GM12878 (cell line): ENCODE measurements at regions not wholly inside any gene's neighbourhood (a gene's known extent, or its start where the extent isn't known, plus 50 kb on each side); places are given as distances from the start of the nearest gene placed in this dataset.

ENCODE experiments used
- ATAC-seq: fragments of 200-7000 bp; cut with Tn5 transposase; 3 replicates; pipeline ENCODE4 v1.9.1; 2020; ENCODE audit warnings: mild to moderate bottlenecking, moderate library complexity
- BruUV-seq: library from RNA; stranded (reverse); fragments of 400-500 nt; replicated peaks from 2 replicates; lab custom pipeline; 2021; lab: Mats Ljungman, UMichigan
- CTCF ChIA-PET: fragments of 300-600 bp; sonication (Branson Sonifier 250); formaldehyde crosslinking; extraction: SDS; loops from one replicate; lab custom pipeline; 2021; ENCODE audit warnings: inconsistent platforms; lab: Yijun Ruan, JAX
- POLR2A ChIA-PET: fragments of 350-600 bp; formaldehyde crosslinking; extraction: SDS; loops from one replicate; lab custom pipeline; 2021; ENCODE audit warnings: inconsistent platforms; lab: Charles Lee
- RAD21 ChIA-PET: fragments of 300-600 bp; sonication (Branson Sonifier 250); formaldehyde crosslinking; loops from one replicate; lab custom pipeline; 2023; ENCODE audit warnings: antibody characterized with exemption; ENCODE audit not compliant: unreplicated experiment; lab: Charles Lee
- SMC1A ChIA-PET: fragments of 300-600 bp; sonication (Branson Sonifier 250); formaldehyde crosslinking; loops from one replicate; lab custom pipeline; 2023; ENCODE audit not compliant: unreplicated experiment, uncharacterized antibody; lab: Charles Lee
- DNase-seq: peaks from one replicate; pipeline ENCODE4 v3.0.0-alpha.2; 2011; ENCODE audit warnings: low read depth, low spot score
- FAIRE-seq: peaks from 3 replicates; lab custom pipeline; 2011; peaks lifted over from hg19 to GRCh38; lab: Jason Lieb, UNC
- H2AFZ ChIP-seq: 2 replicates; pipeline ENCODE4 v1.6.0; 2011; ENCODE audit warnings: low read depth, low read length, control low read depth; ENCODE audit not compliant: control insufficient read depth
- H3K27ac ChIP-seq: 2 replicates; pipeline ENCODE4 v1.5.1; 2011; ENCODE audit warnings: control low read depth; ENCODE audit not compliant: control insufficient read depth, insufficient read depth
- H3K27me3 ChIP-seq, 2 experiments: replicated peaks in 1 of 2; 2 replicates each; pipeline versions ENCODE4 v1.6.0 to v1.6.1; 2011; ENCODE audit warnings: low read length in 1 of 2; ENCODE audit not compliant: control insufficient read depth in 2 of 2, insufficient read depth in 2 of 2
- H3K36me3 ChIP-seq, 2 experiments: 2 replicates each; pipeline ENCODE4 v1.5.1; 2011; ENCODE audit warnings: low read length in 1 of 2; ENCODE audit not compliant: control insufficient read depth in 2 of 2, insufficient read depth in 2 of 2
- H3K4me1 ChIP-seq: 2 replicates; pipeline ENCODE4 v1.6.1; 2011; ENCODE audit warnings: mild to moderate bottlenecking, low read length, moderate library complexity, mixed read lengths; ENCODE audit not compliant: control insufficient read depth, insufficient read depth
- H3K4me2 ChIP-seq: 2 replicates; pipeline ENCODE4 v1.6.0; 2011; ENCODE audit warnings: control low read depth; ENCODE audit not compliant: control insufficient read depth, insufficient read depth
- H3K4me3 ChIP-seq: fragments of 200-600 bp; sonication (generic); 2 replicates; pipeline ENCODE4 v1.5.1; 2016
- H3K79me2 ChIP-seq: 2 replicates; pipeline ENCODE4 v1.6.0; 2011; ENCODE audit warnings: low read length; ENCODE audit not compliant: control insufficient read depth, insufficient read depth
- H3K9ac ChIP-seq: 2 replicates; pipeline ENCODE4 v1.8.0; 2011; ENCODE audit warnings: low read length, control low read depth, mixed read lengths; ENCODE audit not compliant: control insufficient read depth, insufficient read depth
- H3K9me3 ChIP-seq: replicated peaks from 3 replicates; pipeline ENCODE4 v1.5.1; 2011; ENCODE audit warnings: mild to moderate bottlenecking, low read length; ENCODE audit not compliant: control insufficient read depth, insufficient read depth
- H4K20me1 ChIP-seq: 2 replicates; pipeline ENCODE4 v1.6.0; 2011; ENCODE audit not compliant: control insufficient read depth, insufficient read depth
- MTA2 ChIP-seq: fragments of 450-650 bp; IDR thresholded peaks from 2 replicates; pipeline ENCODE4 v1.6.1; 2016; ENCODE audit warnings: low read depth, mild to moderate bottlenecking, moderate library complexity
- MYB ChIP-seq: fragments of 150-350 bp; IDR thresholded peaks from 2 replicates; pipeline ENCODE4 v1.6.1; 2014; ENCODE audit warnings: mild to moderate bottlenecking, low read depth, low read length, borderline replicate concordance
- NBN ChIP-seq: fragments of 450-650 bp; IDR thresholded peaks from 2 replicates; pipeline ENCODE4 v1.6.1; 2016
- PBX3 ChIP-seq: IDR thresholded peaks from 2 replicates; pipeline ENCODE4 v1.6.1; 2011; ENCODE audit warnings: mild to moderate bottlenecking, low read depth, low read length, moderate library complexity; ENCODE audit not compliant: insufficient replicate concordance
- SUZ12 ChIP-seq: fragments of 200-600 bp; sonication (generic); IDR thresholded peaks from one replicate; pipeline ENCODE4 v1.6.1; 2018; ENCODE audit warnings: antibody characterized with exemption, mild to moderate bottlenecking; ENCODE audit not compliant: unreplicated experiment
- ZBTB40 ChIP-seq: fragments of 450-650 bp; IDR thresholded peaks from 2 replicates; pipeline ENCODE4 v1.6.1; 2016; ENCODE audit warnings: mild to moderate bottlenecking, moderate library complexity, borderline replicate concordance
- WGBS: methylation state at CpG from one replicate; pipeline ENCODE4 v1.1.6; 2016; ENCODE audit warnings: low lambda C conversion rate; ENCODE audit not compliant: insufficient replicate concordance, insufficient coverage; ENCODE audit errors: missing lambda C conversion rate; 5-methylcytosine and 5-hydroxymethylcytosine counted together
- in situ Hi-C: fragments of 300-500 bp; cut with MboI; formaldehyde crosslinking; loops from 9 replicates; pipeline ENCODE4 v1.14.3; 2018; ENCODE audit warnings: mixed read lengths
- intact Hi-C: fragments of 100-400 bp; cut with micrococcal nuclease; formaldehyde crosslinking; loops from one replicate; pipeline ENCODE4 v1.14.2; 2022; ENCODE audit not compliant: unreplicated experiment
- TF ChIP-seq, protein P1 (sequence below): IDR thresholded peaks from 2 replicates; pipeline ENCODE4 v1.6.1; 2012; ENCODE audit warnings: low read length, inconsistent platforms

- no peak for TF ChIP-seq ZBTB40
- TF ChIP-seq SUZ12 = no peak
- TF ChIP-seq MTA2 = no peak
These were observed 322.9 kb downstream of the GALR1 start (continued) for GRCh38 chr18:77572537-77572936.

DNA sequence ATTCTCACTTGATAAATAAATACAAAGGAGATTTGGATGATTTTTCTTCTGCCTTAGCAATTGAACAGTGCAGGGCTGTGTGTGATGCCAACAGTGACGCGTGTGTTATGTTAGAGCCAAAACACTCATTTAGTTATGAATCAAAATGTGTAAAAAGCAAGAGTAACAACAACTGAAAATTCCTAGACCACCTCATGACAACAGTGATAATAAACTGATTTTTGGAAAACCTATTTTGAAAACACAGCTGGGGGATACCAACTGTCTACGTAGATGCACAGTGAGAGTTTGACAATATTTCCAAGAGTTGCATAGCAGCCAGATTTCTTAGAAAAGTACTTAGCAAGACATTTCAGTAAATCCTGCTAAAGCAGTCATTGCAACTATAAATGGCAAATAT is 323.9 kb downstream of the GALR1 start:
- RAD21 ChIA-PET = no interaction called here
- BruUV-seq = no TSS peak

More for the DNA sequence above, 323.9 kb downstream of the GALR1 start:
- Histone ChIP-seq H3K4me1 (no peaks in the 10 kb centered on the region), H3K9ac (no peak overlapping the region), H3K4me3 (no peak overlapping the region), H3K79me2 (no peaks in the 10 kb centered on the region), H3K9me3 (no peaks in the 10 kb centered on the region), H3K4me2 (no peak overlapping the region), H3K36me3 (no peaks in the 10 kb centered on the region), H4K20me1 (no peaks in the 10 kb centered on the region), H2AFZ (no peak overlapping the region), H3K27ac (no peak overlapping the region), H3K27me3 (no peaks in the 10 kb centered on the region)
- 88% methylated on average over 3 of the region's 3 CpGs for WGBS
- TF ChIP-seq MYB (no peak), PBX3 (no peak), NBN (no peak)
- TF ChIP-seq, protein P1, sequence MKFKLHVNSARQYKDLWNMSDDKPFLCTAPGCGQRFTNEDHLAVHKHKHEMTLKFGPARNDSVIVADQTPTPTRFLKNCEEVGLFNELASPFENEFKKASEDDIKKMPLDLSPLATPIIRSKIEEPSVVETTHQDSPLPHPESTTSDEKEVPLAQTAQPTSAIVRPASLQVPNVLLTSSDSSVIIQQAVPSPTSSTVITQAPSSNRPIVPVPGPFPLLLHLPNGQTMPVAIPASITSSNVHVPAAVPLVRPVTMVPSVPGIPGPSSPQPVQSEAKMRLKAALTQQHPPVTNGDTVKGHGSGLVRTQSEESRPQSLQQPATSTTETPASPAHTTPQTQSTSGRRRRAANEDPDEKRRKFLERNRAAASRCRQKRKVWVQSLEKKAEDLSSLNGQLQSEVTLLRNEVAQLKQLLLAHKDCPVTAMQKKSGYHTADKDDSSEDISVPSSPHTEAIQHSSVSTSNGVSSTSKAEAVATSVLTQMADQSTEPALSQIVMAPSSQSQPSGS = no peak
- CTCF ChIA-PET = no interaction called here
- DNase-seq = no peak
- FAIRE-seq = no peak
- SMC1A ChIA-PET = no interaction called here
- intact Hi-C loops = no loop called here
- in situ Hi-C loops = no loop called here
- POLR2A ChIA-PET = no interaction called here
- ATAC-seq = no peak
